GM12872 (cell line): ENCODE measurements at regions not wholly inside any gene's neighbourhood (a gene's known extent, or its start where the extent isn't known, plus 50 kb on each side); places are given as distances from the start of the nearest gene placed in this dataset.

Experiments used
- TF ChIP-seq, protein P1 (sequence below): IDR thresholded peaks from 3 replicates; pipeline ENCODE4 v1.5.1; 2011; ENCODE audit warnings: low read depth, mild to moderate bottlenecking, low read length, moderate library complexity; ENCODE audit not compliant: insufficient read depth

- TF ChIP-seq, protein P1, sequence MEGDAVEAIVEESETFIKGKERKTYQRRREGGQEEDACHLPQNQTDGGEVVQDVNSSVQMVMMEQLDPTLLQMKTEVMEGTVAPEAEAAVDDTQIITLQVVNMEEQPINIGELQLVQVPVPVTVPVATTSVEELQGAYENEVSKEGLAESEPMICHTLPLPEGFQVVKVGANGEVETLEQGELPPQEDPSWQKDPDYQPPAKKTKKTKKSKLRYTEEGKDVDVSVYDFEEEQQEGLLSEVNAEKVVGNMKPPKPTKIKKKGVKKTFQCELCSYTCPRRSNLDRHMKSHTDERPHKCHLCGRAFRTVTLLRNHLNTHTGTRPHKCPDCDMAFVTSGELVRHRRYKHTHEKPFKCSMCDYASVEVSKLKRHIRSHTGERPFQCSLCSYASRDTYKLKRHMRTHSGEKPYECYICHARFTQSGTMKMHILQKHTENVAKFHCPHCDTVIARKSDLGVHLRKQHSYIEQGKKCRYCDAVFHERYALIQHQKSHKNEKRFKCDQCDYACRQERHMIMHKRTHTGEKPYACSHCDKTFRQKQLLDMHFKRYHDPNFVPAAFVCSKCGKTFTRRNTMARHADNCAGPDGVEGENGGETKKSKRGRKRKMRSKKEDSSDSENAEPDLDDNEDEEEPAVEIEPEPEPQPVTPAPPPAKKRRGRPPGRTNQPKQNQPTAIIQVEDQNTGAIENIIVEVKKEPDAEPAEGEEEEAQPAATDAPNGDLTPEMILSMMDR = no peak
Observed at GRCh38 chr12:108438667-108439066, 76.4 kb upstream of the FICD start.

DNA sequence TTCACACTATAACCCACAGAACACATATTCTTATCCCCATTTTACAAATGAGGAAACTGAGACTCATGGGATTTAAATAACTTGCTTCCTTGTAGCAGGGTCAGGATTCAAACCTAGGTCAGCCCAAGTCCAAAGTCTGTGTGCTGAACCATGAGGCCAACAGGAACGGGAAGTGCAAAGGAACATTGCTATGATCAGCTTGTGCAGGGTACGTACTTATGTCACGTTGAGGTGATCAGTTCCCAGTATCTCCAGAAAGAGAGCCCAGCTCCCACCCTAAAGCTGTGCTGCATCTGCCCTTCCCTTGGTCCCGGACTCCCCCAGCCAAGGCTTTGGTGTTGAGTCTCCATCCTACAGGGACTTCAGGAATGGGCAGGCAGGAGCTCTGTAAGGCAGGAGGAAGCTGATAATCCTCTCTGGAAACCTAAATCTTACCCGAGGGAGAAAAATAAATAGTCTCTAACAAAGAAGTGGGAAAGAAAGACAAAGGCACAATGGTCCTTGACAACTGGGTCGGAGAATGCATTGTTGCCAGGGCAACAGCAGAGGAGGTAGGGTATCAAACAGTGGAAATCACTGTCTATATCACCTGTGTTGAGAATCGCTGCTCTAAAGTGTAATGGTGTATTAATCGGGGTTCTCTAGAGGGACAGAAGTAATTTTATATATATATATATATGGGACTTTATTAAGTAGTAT, 82.5 kb upstream of the FICD start:
- TF ChIP-seq, protein P1 = no peak

DNA sequence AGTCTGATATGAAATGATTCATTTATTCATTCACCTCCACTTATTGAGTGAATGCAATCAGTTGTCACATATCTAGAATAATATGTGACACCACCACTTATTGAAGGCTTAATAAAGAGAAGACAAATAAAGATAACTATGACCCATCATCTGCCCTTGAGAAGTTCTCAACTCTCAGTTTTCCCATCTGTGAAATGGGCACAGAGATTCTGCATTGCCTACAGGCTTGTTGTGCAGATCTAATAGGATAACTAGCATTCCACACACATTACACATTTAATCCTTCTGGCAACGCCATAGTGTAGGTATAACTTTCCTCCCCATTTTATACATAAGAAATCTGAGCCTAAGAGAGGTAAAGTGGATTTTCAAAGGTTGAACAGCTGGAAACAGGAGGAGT, 84.2 kb upstream of the FICD start:
- TF ChIP-seq, protein P1 = no peak

DNA sequence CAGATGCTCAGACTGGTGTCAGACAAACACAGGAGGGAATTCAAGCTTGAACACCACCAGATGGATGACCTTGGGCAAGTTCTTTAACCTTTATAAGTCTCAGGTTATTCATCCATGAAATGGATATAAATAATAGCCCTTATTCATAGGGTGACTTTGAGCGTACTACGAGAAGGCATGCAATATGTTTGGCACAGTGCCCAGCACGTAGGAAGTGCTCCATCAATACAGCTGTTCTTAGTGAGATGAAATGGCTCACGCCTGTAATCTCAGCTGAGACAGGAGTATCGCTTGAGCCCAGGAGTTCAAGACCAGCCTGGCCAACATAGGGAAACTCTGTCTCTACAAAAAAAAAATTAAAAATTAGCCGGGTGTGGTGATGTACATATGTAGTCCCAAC, 84.8 kb upstream of the FICD start:
- TF ChIP-seq, protein P1 = no peak

GRCh38 chr12:108425238-108425795, 86.2 kb upstream of the CMKLR1 start:
- TF ChIP-seq, protein P1 = no peak

DNA sequence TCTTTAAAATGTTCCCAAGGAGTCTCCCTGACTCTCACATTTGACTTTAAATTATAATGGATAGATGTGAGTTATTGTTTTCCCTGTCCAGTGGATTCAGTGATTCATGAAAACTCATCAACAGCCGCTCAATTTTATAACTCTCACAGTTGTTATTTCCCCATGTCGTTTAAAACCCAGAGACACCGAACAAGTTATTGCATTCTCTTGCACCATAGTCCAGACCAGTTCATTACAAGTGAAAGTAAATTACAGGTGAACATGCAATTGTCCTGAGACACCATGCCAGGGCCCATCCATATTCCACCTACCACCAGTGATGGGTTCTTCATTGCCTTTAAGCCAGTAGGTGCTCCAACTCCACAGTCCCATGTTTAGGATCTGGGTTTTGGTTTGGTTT, 85.7 kb upstream of the CMKLR1 start:
- TF ChIP-seq, protein P1 = no peak

DNA sequence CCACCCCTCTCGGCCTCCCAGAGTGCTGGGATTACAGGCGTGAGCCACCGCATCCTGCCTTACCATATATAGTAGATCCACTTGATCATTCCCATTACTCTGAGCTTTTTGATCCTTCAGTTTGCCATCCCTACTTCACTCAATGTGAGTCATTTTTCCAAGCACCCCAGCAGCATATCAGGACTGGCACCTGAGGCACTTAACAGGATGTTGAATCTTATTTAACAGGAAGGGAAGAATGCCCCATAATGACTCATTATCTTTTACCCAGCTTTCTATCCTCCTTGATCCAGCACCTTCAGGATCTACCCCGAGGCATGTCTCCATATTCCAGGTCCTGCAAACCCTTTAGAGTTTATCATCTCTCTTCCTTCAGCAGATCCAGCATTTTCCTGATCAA, 84.9 kb upstream of the CMKLR1 start:
- TF ChIP-seq, protein P1 = no peak
